GM23248 (cell line): ENCODE measurements at regions not wholly inside any gene's neighbourhood (a gene's known extent, or its start where the extent isn't known, plus 50 kb on each side); places are given as distances from the start of the nearest gene placed in this dataset.
"Not testable (repeated sequence)": the region's sequence is repeated elsewhere in the genome, so short reads cannot be mapped to it uniquely, and the experiment has no call there.

Source experiments
- EZH2 ChIP-seq: fragments of 200-600 bp; sonication (generic); IDR thresholded peaks from 2 replicates; pipeline ENCODE4 v1.6.1; 2018; ENCODE audit warnings: antibody characterized with exemption, mild to moderate bottlenecking; ENCODE audit not compliant: insufficient read depth, poor library complexity, severe bottlenecking
- EZH2phosphoT487 ChIP-seq: fragments of 200-600 bp; sonication (generic); IDR thresholded peaks from 2 replicates; pipeline ENCODE4 v1.6.1; 2018; ENCODE audit warnings: antibody characterized with exemption, moderate library complexity, mild to moderate bottlenecking, low read depth; ENCODE audit not compliant: insufficient read depth

- not testable (repeated sequence) for TF ChIP-seq EZH2, EZH2phosphoT487
These were observed 260.7 kb upstream of the ST6GAL2 start for GRCh38 chr2:107146645-107147044.
